A673 (cell line): ENCODE measurements at regions not wholly inside any gene's neighbourhood (a gene's known extent, or its start where the extent isn't known, plus 50 kb on each side); places are given as distances from the start of the nearest gene placed in this dataset.

Source experiments
- CTCF ChIP-seq: fragments of 300-800, 200-600 bp; sonication (generic); conservative IDR thresholded peaks from 2 replicates; pipeline ENCODE4 v1.5.1; 2017; ENCODE audit warnings: low read depth, mild to moderate bottlenecking, antibody characterized with exemption, low read length, moderate library complexity, mixed read lengths
- EZH2 ChIP-seq: fragments of 200-600 bp; sonication (generic); IDR thresholded peaks from 2 replicates; pipeline ENCODE4 v1.6.1; 2017; ENCODE audit warnings: borderline replicate concordance, low read depth, mild to moderate bottlenecking, mixed read lengths, antibody characterized with exemption, low read length; ENCODE audit not compliant: poor library complexity, severe bottlenecking

- no peak for TF ChIP-seq CTCF
- TF ChIP-seq EZH2, result no peak
Observed at GRCh38 chr10:111551001-111551400, 474.2 kb downstream of the ADRA2A start.
